ENCODE measurements at regions not wholly inside any gene's neighbourhood (a gene's known extent, or its start where the extent isn't known, plus 50 kb on each side); places are given as distances from the start of the nearest gene placed in this dataset.

DNA sequence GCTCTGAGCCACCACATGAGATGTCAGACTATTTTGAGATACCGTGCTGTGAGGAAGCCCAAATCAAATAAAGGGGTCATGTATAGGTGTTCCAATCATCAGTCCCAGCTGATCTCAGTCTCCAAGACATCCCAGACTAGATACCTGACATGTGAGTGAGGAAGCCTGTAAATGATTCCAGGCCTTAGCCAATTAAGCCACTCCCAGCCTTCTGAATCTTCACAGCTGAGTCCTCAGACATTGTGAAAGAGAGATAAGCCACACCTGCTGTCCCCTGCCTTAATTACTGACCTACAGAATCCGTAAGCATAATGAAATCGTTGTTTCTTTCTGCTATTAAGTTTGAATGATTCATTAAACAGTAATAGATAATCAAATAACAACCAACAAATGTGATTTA, 671.4 kb downstream of the ZNF674 start:
- DNase-seq (ENCODE audit: low read depth) = no peak

DNA sequence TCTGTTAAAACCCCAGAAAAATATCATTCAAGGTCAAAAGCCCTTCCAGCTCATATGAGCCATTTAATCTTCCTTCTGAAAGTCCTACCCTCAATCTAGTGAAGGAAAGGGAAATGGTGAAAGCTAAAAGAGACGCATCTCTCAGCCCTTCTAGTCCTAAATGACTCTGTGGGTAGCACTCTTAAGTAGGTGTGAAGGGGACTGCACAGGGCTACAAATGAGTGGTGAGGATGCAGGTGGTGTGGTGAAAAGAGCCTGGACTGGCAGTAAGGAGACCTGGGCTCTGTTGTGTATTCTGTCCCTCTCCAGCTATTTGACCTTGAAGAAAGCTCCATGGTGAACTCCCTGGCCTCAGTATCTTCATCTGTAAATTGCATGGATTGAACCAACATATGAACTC, 671.8 kb upstream of the DIPK2B start:
- DNase-seq (ENCODE audit: low read depth) = no peak

DNA sequence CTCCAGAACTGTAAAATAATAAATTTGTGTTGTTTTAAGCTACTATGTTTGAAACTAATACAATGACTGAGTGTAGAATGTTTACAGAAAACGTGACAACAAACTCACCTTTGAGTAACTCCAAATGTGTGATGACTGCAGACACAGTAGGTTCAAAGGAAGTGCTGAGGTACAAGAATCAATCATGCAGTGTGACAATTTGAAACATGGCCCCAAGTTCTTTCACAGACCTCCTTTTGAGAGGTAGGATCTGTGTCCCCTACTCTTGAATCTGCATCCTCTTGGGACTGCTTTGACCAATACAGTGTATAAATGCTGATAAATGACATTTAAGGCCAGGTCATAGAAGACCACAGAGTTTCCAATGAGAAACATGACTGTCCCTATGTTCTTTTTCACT, 667.7 kb upstream of the DIPK2B start:
- DNase-seq (ENCODE audit: low read depth) = no peak

DNA sequence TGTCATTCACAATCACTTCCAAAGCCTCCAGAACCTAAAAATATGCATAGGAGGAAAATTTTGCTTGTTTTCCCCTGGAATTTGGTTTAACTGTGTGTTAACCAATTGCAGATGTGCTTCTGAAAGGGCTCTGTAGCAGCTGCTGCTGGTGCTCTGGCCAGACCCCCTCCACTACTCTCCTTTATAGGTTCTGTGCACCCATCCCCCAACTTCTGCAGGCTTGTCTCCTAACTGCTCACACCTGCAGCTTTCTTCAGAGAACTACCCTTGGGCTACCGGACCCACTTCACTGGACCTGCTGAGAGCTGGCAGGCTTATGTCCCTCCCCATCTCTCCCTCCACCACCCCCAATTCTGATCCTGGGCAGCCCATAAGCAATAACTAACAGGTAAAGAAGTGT, 662.1 kb upstream of the DIPK2B start:
- no peak for DNase-seq (ENCODE audit: low read depth)

DNA sequence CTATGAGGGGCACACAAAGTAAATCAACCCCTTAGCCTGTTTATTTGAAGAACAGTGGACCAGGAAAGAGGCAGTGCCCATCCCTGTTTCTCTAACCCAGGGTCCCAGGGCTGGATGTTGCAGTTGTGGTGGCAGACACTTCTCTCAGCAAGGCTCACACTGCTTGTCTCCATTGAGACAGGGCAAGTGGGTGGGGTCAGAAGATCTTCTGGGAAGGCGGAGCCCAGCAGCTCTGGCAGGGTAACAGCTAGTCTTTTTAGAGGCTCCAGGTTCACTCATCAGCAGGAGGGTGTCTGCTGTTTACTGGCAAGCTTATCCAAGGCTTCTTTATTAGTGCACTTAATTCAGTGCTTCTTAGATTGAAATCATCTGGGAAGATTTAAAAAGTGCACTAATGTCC, 659.8 kb upstream of the DIPK2B start:
- no peak for DNase-seq (ENCODE audit: low read depth)

DNA sequence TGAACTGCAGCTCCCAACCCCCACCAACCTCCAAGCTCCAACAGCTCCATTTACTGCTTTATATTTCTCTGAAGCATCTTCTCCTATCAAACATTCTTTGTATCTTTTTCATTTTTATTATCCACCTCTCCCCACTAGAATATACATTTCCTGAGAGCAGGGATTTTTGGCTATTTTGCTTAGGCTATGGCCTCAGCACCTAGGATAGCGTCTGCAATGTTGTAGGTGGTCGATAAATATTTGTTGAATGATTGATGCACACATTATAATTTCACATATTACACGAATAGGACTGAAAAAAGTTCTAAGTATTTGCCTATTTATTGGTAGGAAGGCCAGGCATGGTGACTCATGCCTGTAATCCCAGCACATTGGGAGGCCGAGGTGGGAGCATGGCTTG, 658.7 kb upstream of the DIPK2B start:
- no peak for DNase-seq (ENCODE audit: low read depth)

DNA sequence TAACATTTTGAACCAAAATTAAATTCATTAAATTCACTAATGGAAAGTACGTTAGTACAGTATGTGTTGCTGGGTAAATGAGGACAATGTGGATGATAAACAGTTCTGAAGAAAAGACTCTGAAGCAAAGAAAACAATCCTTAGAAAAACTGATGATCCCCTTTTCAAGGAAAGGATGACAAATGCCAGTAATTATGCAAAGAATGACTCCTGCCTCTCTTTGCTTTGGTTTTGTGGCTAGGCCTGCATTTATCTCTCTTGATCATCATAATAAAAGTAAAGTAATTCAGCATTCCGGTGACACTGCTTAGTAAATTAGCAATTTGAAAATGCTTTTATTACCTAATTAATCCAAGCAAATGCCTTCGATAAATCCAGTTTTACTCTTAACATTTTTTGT, 652.2 kb upstream of the DIPK2B start:
- peak; percentile 79 for DNase-seq (ENCODE audit: low read depth)

DNA sequence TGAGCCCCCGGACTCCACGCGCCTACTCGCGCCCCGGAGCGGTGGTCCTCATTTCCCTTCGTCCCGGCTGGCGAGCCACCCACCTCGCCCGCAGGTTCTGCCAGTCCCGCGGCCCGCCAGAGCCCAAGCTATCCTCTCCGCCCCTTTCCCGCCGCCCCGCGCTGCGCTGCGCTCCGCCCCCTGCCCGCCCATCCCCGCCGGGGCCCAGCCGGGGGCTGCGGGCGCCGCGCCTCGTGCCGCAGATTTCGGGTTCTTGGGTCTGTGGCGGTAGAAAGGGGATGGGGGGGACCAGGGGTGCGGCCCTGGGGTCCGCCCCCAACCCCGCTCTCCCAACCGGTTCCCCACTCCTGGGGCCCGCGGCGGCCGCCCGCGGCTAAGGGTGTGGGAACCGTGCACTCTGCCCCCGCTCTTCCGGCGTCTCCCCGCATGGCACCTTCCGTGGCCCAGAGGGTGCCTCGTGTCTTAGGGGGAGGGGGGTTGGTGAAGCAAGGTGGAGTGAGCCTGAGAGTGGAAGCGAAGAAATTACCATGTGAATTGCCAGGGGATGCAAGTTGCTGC, 650.8 kb upstream of the DIPK2B start:
- DNase-seq (ENCODE audit: low read depth) = peak; percentile 22

DNA sequence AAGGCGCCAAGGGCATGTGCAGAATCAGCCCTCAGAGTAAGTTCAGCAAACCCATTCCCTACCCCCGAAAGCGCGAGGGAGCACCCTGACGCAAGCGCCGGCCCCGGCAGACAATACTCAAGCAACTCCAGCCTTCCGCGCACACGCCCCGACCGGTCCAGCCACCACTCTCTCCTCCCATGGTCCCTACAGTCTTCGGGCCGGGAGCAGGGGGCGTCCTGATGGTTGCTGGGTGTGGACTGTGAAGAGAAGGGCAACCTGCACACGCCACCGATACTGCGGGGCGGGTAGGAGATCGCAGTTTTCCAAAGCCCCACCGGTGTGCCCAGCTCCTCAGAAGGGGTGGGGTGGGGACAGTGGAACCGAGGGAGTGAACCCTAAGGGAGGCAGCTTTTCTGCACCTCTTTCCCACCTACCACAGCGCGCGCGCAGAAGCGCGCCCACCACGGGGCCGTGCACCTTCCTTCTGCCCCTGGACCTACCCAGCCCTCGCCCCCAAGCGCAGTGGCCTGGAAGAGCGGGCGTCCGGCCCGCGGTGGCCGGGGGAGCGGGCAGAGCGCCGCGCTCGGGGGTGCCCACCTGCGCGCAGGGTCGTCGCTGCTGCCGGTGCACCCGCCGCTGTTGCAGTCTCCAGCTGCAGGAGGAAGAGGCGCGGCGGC, 650.2 kb upstream of the DIPK2B start:
- peak; percentile 45 for DNase-seq (ENCODE audit: low read depth)

DNA sequence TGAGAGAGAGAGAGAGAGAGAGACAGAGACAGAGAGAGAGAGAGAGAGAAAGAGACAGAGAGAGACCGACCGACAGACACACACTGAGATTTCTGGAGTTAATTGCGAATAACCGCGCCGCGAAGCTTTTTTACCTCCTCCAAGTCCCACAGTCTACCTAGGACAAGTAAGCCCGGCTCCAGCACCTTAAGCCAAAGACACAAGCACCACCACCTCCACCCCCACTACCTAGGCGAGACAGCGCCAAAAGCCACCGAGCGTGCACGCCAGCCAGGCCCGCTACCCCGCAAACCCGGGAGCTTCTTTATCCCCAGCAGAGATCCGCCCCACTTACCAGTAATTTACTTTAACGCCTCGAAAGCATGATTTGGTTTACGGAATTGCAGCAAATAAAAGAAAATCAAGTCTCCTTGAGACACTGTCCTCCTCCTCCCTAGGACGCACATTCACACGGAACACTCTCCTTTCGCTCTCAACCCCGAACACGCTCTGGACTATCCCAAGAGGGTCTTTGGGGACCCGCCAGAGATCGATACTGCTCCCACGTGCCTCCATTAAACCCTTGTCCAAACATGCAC, 649.6 kb upstream of the DIPK2B start:
- DNase-seq (ENCODE audit: low read depth) = no peak

DNA sequence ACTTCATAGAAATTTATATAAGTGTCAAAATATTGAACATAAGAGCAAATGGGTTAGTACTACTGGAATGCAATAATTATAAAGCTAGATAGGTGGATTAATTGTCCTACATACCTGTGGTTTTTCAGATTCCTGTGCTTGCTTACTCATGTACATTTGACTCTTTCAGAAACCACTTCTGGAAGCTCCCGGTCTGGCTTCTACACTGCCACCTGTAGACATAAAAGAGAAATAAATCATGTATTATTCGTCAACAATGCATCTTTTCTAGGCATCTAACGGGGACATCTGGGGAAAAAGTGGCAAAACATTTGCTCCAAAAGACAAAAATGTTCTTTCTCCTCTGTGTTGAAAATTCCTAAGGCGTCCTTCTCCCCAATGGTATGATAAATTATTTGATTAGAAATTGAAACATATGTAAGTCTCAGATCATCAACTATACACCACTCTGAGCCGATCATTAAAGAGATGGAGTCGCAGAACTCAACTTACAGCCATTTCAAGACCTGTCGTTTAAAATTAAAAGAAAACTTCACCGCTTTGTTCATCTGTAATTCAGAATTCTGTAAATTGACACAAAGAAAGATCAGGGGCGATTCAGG, 648.7 kb upstream of the DIPK2B start:
- DNase-seq (ENCODE audit: low read depth) = peak; percentile 81

DNA sequence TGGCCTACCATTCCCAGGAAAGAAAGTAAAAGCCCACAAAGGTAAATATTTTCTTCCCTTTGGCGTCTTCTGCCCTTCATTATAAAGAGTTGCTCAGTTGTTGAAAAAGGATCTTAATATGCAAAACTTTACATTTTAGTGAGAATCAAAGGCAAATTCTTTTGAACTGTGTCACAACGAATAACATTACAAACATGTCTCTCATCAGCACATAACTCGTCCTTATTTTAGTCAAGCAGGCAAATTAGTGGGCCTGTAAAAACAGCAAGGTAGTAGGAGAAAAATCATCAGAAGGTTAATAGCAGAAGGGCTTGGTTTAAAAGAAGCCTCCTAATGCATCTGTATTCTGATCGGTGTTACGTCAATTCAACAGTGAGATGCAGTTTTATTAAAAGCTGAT, 647.3 kb upstream of the DIPK2B start:
- peak; percentile 54 for DNase-seq (ENCODE audit: low read depth)

DNA sequence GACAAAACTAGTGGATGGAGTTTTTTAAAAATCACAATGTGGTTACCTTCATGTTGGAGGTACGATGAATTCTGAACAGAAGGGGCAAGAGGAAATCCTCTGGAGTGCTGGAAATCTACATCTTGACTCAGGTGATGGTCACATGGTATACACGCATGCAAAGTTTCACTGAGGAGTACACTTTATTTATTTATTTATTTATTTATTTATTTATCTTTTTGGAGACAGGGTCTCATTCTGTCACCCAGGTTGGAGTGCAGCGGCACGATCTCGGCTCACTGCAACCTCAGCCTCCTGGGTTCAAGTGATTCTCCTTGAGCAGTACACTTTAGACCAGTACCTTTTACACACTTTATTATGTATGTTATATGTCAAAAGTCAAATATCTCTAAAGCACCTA, 645.7 kb upstream of the DIPK2B start:
- no peak for DNase-seq (ENCODE audit: low read depth)

DNA sequence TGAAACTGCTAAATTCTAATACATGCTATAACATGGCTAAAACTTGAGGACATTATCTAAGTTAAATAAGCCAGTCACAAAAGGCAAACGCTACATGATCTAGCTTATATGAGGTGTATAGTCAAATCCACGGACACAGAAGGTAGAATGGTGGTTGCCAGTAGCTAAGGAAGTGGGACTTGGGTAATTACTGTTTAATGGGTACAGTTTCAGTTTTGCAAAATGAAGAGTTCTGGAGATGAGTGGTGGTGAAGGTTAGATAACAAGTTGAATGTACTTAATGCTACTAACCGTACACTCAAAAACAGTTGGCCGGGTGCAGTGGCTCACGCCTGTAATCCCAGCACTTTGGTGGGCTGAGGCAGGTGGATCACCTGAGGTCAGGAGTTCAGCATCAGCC, 644.5 kb upstream of the DIPK2B start:
- no peak for DNase-seq (ENCODE audit: low read depth)

DNA sequence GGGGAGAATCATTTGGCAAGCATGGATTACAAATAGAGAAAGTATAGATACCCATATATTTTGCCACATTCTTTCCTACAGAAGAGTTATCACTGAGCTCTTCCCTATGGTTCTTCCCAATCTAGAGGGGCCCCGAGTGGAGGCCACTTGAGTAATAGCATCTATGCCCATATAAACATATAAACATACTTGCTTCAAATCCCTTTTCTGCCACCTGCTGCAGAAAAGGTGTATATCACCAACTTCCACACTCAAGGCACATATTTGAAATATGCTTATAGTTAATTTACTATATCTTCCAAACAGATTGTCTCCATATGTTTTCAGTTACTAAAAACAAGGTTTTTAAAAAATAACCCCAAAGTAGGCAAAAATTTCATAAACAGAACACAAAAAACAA, 642.8 kb upstream of the DIPK2B start:
- no peak for DNase-seq (ENCODE audit: low read depth)

DNA sequence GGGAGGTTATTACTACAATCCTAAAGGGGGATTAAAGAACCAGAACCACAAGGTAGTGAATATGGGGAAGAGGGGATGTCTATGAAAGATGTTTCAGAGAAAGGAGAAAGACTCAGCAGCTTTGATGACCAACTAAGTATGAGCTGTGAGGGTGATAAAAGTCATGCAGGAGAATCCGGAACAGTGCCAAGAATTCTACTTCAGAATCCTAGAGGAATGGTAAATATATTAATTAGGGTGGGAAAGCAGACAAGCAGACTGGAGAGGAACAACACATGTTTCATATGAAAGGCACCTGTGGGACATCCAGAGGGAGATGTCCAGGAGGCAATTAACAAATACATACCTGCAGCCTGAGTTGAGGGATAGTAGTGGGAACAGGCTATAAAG, 642.2 kb upstream of the DIPK2B start:
- peak; percentile 57 for DNase-seq (ENCODE audit: low read depth)

DNA sequence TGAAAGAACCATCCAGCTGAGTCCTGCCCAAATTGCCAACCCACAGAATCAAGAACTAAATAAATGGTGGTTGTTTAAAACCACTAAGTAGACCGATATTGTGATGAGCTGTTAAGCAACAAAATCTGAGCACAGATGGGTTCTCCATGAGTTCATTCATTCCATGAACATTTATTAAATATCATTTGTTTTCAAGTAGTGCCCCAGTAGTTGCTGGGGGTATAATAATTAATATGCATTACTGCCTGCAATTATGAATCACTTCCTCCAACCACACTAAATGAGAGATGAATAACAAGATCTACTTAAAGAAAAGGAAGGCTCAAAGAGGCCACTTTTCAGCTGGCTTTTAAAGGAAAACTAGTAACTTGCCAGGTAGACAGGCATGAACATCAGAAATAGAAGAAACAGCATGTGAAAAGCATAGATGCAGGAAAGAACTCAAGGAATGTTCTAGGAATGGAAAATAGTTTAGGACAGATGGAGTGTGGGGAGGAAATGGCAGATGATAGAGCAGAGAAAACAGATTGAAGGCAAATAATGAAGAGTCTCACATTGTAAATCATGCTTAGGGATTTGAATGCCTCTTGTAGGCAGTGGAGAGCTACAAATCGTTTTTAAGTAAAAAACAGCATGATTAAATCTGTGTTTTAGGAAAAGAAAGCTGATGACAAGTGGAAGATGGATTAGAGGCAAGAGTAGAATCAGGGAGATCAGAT, 641.7 kb upstream of the DIPK2B start:
- peak; percentile 59 for DNase-seq (ENCODE audit: low read depth)

DNA sequence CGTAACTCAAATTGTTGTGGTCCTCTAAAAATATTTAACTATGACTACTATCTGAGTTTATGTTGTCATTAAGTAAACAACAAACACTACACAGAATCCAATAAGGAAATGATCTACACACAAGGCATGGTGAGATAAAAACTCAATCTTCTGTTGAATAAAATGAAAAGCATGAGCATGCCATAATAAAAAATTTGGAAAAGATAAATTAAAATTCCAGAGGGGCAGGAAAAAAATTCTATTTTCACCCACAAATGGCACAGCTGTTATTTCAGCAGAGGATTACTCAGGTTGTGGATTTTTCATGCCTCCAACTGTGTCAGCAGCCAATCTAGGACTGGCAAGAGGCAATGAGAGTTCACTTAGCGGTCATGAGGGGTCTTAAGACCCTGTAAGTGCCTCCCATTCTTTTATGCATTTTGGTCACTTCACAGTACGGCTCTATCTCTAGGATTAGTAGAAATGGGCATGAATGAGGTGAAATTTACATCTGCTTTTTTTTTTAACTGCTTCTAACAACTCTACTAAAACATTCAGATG, 639.8 kb upstream of the DIPK2B start:
- peak; percentile 45 for DNase-seq (ENCODE audit: low read depth)

DNA sequence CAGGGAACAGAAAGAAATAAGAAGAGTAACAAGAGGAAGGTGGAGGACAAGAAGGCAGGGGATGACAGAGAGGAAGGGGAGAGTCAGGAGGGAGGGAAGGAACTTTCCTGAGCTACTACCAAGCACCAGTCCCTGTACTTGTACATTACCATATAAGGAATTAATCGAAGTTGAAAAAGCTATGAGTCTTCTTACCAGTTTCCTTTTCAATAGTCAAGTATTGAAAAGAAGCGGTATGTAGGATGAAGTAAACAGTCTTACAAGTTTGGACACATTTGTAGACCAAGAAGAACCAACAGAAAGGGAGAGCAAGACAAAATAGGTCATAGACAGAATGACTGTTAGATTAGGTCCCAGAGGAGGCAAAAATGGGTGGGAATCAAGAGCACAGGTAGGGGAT, 629.7 kb upstream of the DIPK2B start:
- DNase-seq (ENCODE audit: low read depth) = no peak

DNA sequence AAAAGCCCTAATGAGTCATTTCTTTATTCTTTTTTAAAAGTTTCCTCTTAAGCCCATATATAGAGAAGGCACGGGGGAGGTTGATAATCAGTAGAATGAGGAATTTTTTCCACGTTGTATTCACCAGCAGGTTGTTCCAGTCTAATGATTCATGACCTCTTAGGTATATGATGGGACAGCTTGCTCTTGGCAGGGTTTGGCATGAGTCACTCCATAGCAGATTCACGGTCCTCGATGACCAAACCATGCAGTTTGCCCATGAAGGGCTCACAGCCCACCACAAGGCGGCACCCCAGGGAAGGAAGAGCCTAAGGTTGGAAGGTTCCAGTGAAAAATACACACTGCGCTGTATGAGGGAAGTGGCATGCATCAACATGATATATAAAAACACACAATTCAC, 623.8 kb upstream of the DIPK2B start:
- peak; percentile 93 for DNase-seq (ENCODE audit: low read depth)

DNA sequence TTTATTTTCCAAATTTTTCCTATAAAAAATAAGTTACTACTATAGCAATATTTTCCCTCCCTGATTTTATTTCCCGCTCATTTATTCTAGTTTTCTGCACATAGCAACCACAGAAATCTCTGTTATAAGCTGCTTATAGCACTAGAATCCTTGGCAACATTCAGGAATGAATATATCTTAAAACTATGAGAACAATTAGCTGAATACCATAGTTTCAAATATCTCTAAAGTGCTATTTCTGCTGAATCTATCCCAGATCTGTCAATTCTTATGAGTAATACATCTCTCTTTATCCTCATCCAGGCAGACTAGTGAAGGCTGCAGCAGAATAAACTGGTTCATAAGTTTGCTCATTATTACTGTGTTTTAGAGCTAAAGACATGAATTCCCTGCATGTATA, 622.9 kb upstream of the DIPK2B start:
- DNase-seq (ENCODE audit: low read depth) = peak; percentile 23

DNA sequence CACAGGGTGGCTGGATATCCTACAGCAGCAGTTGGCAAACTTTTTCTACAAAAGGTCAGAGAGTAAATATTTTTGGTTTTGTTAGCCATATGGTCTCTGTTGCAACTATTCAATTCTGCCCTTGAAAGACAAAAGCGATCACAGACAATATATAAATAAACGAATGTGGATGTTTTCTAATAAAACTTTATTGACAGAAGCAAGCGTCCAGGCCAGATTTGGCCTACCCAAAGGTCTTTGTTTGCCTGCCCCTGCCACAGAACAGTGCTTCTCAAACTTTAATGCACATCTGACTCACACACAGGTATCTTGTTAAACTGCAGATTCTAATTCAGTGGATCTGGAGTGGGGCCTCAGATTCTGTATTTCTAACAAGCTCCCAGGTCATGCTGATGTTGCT, 621.4 kb upstream of the DIPK2B start:
- DNase-seq (ENCODE audit: low read depth) = no peak

DNA sequence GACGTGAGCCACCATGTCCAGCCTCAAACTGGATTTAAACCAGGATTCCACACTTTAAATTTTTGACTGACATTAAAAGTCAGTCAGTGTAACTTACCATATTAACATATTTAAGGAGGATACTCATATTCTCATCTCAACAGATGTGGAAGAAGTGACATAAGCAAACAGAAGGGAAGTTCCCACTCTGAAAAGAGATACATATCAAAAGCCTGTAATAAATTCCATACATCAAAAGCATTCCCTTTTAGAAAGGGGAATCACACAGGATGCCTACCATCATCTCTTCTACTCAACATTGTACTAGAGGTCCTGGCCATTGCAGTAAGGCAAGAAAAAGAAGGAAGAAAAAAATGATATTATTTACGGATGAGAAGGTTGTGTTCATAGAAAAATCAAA, 618.2 kb upstream of the DIPK2B start:
- no peak for DNase-seq (ENCODE audit: low read depth)

All from EH (cell line).